NCI-H146 treated with DMSO at 0.1 percent for 48 hours (cell line): ENCODE measurements at regions not wholly inside any gene's neighbourhood (a gene's known extent, or its start where the extent isn't known, plus 50 kb on each side); places are given as distances from the start of the nearest gene placed in this dataset.

Experiments
- DNase-seq: peaks from one replicate; lab custom pipeline; 2025; ENCODE audit not compliant: unreplicated experiment; lab: John Stamatoyannopoulos, UW

DNA sequence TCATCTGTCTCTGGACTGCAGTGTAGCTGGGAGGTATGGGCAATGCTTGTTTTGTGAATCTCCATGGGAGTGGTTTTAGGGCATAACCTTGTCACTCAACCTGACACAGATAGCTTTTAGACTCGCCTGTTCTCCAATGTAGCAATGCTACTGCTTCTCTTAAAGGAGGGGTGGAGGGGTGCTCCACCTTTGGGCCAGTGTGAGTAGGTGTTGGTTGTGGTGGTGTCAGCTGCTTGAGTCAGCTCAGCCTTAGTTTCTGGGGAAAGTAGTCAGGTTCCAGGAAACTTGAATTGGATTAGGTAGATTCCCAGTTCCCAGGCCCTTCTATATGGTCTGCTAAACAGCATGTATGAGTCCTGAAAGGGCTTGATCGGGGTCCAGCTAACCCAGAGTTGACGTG, 91.1 kb upstream of the PLPPR1 start:
- DNase-seq, result no peak

DNA sequence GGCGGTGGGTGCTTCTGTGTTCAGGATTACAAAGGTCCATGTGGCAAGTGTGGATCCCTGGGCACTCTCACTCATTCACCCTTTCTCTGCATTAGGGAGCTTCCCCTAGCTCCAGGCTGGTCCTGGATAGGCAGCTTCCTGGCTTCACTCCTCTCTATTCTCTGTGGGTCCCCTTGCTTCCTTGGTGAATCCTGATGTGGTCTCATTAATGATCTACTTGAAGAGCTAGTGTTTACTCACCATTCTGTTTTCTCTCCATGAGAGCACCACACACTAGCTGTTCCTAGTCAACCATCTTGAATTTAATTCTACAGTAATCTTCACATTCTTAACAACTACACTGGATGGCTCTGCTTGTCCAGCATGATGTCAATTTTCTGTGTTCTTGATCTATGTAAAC, 90.0 kb upstream of the PLPPR1 start:
- DNase-seq, result no peak

DNA sequence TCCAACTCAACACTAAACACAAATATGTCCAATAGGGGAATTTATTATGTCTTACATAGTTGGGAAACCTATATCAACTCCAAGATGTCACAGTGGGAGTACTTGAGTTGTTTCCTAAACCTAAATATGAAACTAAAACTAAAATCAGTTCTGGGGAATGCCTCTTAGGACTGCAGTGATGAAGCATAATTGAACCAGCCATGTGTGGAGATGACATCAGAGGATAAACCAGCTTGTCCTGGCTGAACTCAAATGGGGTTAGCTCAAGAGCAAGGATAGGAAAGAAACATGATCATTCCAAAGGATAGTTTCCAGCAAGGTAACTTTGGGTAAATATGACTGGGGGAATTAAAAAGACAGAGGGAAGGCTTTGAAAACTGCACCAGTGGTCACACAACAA, 88.9 kb upstream of the PLPPR1 start:
- DNase-seq, result no peak

DNA sequence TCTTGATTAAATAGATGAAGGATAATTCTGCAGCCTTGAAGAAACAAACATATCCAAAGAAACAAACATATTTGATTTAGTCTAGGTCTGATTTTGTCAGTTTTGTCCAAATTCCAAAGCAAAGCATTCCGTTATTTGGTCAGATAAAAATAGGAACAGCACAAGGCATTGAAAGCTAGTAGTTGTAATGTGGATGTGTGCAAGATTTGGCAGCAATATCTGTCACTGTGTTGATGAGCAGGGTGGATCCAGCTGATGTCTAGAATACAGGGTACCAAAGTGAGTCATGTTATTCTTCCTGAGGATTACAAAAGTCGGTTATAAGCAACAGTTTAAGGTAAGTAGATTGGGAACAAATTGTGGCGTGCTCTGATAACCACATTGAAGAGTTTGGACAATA, 69.3 kb upstream of the PLPPR1 start:
- DNase-seq, result no peak
